GM11168 (cell line): ENCODE measurements at regions not wholly inside any gene's neighbourhood (a gene's known extent, or its start where the extent isn't known, plus 50 kb on each side); places are given as distances from the start of the nearest gene placed in this dataset.
"Not testable (repeated sequence)": the region's sequence is repeated elsewhere in the genome, so short reads cannot be mapped to it uniquely, and the experiment has no call there.

Experiments used
- in situ Hi-C: fragments of 300-500 bp; cut with MboI; formaldehyde crosslinking; loops from one replicate; pipeline ENCODE4 v1.12.0; 2022; ENCODE audit warnings: low sequenced_read_pairs; ENCODE audit not compliant: unreplicated experiment

GRCh38 chr2:150809103-150809502 is 321.6 kb upstream of the RND3 start:
- in situ Hi-C loops: no loop called here

GRCh38 chr2:150806336-150806735 is 318.9 kb upstream of the RND3 start:
- in situ Hi-C loops: no loop called here

- in situ Hi-C loops: no loop called here
Observed at GRCh38 chr2:150803689-150804398, 316.4 kb upstream of the RND3 start.

- in situ Hi-C loops: no loop called here
Observed at GRCh38 chr2:150802635-150803034, 315.2 kb upstream of the RND3 start.

GRCh38 chr2:150796236-150796635 is 308.8 kb upstream of the RND3 start:
- in situ Hi-C loops: not testable (repeated sequence)

GRCh38 chr2:150792780-150793300 is 305.4 kb upstream of the RND3 start:
- in situ Hi-C loops: no loop called here

- in situ Hi-C loops: no loop called here
Observed at GRCh38 chr2:150791567-150791966, 304.1 kb upstream of the RND3 start.

GRCh38 chr2:150789376-150789905 is 302.0 kb upstream of the RND3 start:
- in situ Hi-C loops: no loop called here

GRCh38 chr2:150788426-150789140 is 301.1 kb upstream of the RND3 start:
- in situ Hi-C loops: no loop called here

- in situ Hi-C loops: no loop called here
Observed at GRCh38 chr2:150787353-150788093, 300.1 kb upstream of the RND3 start.

GRCh38 chr2:150784389-150784788 is 296.9 kb upstream of the RND3 start:
- in situ Hi-C loops: no loop called here

- in situ Hi-C loops: no loop called here
Observed at GRCh38 chr2:150783896-150784295, 296.4 kb upstream of the RND3 start.

- in situ Hi-C loops: no loop called here
Observed at GRCh38 chr2:150783015-150783414, 295.5 kb upstream of the RND3 start.

- in situ Hi-C loops: no loop called here
Observed at GRCh38 chr2:150782613-150783012, 295.1 kb upstream of the RND3 start.

- in situ Hi-C loops: no loop called here
Observed at GRCh38 chr2:150781142-150781541, 293.7 kb upstream of the RND3 start.

GRCh38 chr2:150778828-150779227 is 291.4 kb upstream of the RND3 start:
- in situ Hi-C loops: no loop called here

- in situ Hi-C loops: no loop called here
Observed at GRCh38 chr2:150769421-150769820, 282.0 kb upstream of the RND3 start.

GRCh38 chr2:150767991-150768746 is 280.7 kb upstream of the RND3 start:
- in situ Hi-C loops: no loop called here

- in situ Hi-C loops: no loop called here
Observed at GRCh38 chr2:150762571-150762970, 275.1 kb upstream of the RND3 start.

GRCh38 chr2:150759531-150759930 is 272.1 kb upstream of the RND3 start:
- in situ Hi-C loops: no loop called here
